GM19372 (cell line): ENCODE measurements at regions not wholly inside any gene's neighbourhood (a gene's known extent, or its start where the extent isn't known, plus 50 kb on each side); places are given as distances from the start of the nearest gene placed in this dataset.

Source experiments
- ATAC-seq: cut with Tn5 transposase; IDR thresholded peaks from one replicate; pipeline ENCODE4 v1.9.1; 2021; ENCODE audit warnings: mild to moderate bottlenecking, low read depth, moderate library complexity; ENCODE audit not compliant: unreplicated experiment

GRCh38 chr3:4021162-4021561 lies 221.9 kb downstream of the LRRN1 start:
- no peak for ATAC-seq

- no peak for ATAC-seq
Observed at GRCh38 chr3:4029135-4029534, 229.9 kb downstream of the LRRN1 start.

GRCh38 chr3:4030624-4031023 lies 231.4 kb downstream of the LRRN1 start:
- ATAC-seq, result no peak

GRCh38 chr3:4033296-4033695 lies 234.1 kb downstream of the LRRN1 start:
- ATAC-seq, result no peak

GRCh38 chr3:4036046-4036445 lies 236.8 kb downstream of the LRRN1 start:
- ATAC-seq, result no peak

- ATAC-seq, result no peak
Observed at GRCh38 chr3:4038351-4038750, 239.1 kb downstream of the LRRN1 start.

- ATAC-seq, result no peak
Observed at GRCh38 chr3:4042070-4042469, 242.8 kb downstream of the LRRN1 start.

GRCh38 chr3:4042869-4043268 lies 243.6 kb downstream of the LRRN1 start:
- no peak for ATAC-seq

- ATAC-seq, result no peak
Observed at GRCh38 chr3:4043867-4044575, 244.8 kb downstream of the LRRN1 start.

GRCh38 chr3:4044619-4045018 lies 245.4 kb downstream of the LRRN1 start:
- no peak for ATAC-seq

GRCh38 chr3:4045756-4046155 lies 246.5 kb downstream of the LRRN1 start:
- no peak for ATAC-seq

- no peak for ATAC-seq
Observed at GRCh38 chr3:4047366-4047765, 248.1 kb downstream of the LRRN1 start.

GRCh38 chr3:4052706-4053105 lies 250.5 kb upstream of the SETMAR start:
- no peak for ATAC-seq

GRCh38 chr3:4053975-4054374 lies 249.2 kb upstream of the SETMAR start:
- ATAC-seq, result no peak

- no peak for ATAC-seq
Observed at GRCh38 chr3:4060064-4060463, 243.1 kb upstream of the SETMAR start.

GRCh38 chr3:4060603-4061002 lies 242.6 kb upstream of the SETMAR start:
- no peak for ATAC-seq

- ATAC-seq, result no peak
Observed at GRCh38 chr3:4061195-4061594, 242.0 kb upstream of the SETMAR start.

- ATAC-seq, result no peak
Observed at GRCh38 chr3:4061783-4062360, 241.3 kb upstream of the SETMAR start.

GRCh38 chr3:4062621-4063020 lies 240.5 kb upstream of the SETMAR start:
- ATAC-seq, result no peak

- no peak for ATAC-seq
Observed at GRCh38 chr3:4063916-4064574, 239.1 kb upstream of the SETMAR start.

GRCh38 chr3:4065085-4065484 lies 238.1 kb upstream of the SETMAR start:
- no peak for ATAC-seq

GRCh38 chr3:4065554-4065953 lies 237.6 kb upstream of the SETMAR start:
- no peak for ATAC-seq
